ENCODE measurements at regions not wholly inside any gene's neighbourhood (a gene's known extent, or its start where the extent isn't known, plus 50 kb on each side); places are given as distances from the start of the nearest gene placed in this dataset.

DNA sequence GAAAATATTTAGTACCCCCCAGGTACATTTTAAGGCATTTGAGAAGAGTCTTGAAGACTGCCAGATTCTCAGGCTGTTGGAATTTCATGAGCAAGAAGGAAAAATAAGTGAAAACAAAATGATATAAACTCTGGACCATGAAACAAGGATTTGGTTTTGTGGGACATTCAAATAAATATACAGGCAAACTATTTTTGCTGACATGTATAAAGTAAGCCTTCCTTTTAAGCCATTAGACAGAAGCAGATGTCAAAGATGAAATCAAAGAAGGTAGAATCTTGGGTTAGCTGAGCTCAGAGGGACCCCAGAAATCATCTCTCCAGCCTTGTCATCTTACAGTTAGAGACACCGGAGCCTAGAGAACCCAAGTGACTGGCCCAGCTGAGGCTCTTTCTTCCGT is 51.3 kb upstream of the ACSL3 start:
- no peaks in the 10 kb centered on the region for H3K27me3 ChIP-seq (ENCODE audit: control insufficient read depth in 2 of 2, insufficient read depth in 2 of 2, low read length in 2 of 2)
- H3K4me1 ChIP-seq (ENCODE audit: control insufficient read depth in 1 of 2, insufficient read depth in 2 of 2, low read length in 2 of 2), result peaks cover 28 to 31% of the 10 kb centered on the region in 2 donors
- H3K27ac ChIP-seq (ENCODE audit: low read depth in 1 of 2, low read length in 2 of 2), result no peak overlapping the region
- H2AFZ ChIP-seq (ENCODE audit: insufficient read depth, low read depth, low read length, poor library complexity, severe bottlenecking), result no peak overlapping the region
- H3K4me2 ChIP-seq (replicated peaks; ENCODE audit: extremely low read depth, low read length, poor library complexity, severe bottlenecking), result no peak overlapping the region
- intact Hi-C loops (cut with micrococcal nuclease), result loop anchor here (5.0 kb wide), 1 partner anchor 33 kb away; no protein-coding TSS in a partner anchor
- H3K9ac ChIP-seq (ENCODE audit: insufficient read depth, low read length, poor library complexity, severe bottlenecking), result no peak overlapping the region
- H3K4me3 Mint-ChIP-seq, result no peak overlapping the region
- H4K20me1 ChIP-seq (ENCODE audit: insufficient read depth, low read length), result no peaks in the 10 kb centered on the region
- H3K27me3 Mint-ChIP-seq (ENCODE audit: low read depth in 3 of 3), result peaks cover 0 to 5% (median 2%) of the 10 kb centered on the region in 3 donors
- TF ChIP-seq, protein P1, sequence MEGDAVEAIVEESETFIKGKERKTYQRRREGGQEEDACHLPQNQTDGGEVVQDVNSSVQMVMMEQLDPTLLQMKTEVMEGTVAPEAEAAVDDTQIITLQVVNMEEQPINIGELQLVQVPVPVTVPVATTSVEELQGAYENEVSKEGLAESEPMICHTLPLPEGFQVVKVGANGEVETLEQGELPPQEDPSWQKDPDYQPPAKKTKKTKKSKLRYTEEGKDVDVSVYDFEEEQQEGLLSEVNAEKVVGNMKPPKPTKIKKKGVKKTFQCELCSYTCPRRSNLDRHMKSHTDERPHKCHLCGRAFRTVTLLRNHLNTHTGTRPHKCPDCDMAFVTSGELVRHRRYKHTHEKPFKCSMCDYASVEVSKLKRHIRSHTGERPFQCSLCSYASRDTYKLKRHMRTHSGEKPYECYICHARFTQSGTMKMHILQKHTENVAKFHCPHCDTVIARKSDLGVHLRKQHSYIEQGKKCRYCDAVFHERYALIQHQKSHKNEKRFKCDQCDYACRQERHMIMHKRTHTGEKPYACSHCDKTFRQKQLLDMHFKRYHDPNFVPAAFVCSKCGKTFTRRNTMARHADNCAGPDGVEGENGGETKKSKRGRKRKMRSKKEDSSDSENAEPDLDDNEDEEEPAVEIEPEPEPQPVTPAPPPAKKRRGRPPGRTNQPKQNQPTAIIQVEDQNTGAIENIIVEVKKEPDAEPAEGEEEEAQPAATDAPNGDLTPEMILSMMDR (IDR thresholded peaks at IDR 0.05), result no peak
- 100% methylated on average over 1 of the region's 2 CpGs for WGBS (ENCODE audit: insufficient coverage)
- H3K27ac Mint-ChIP-seq, result peak overlapping the region in 1 of 7 donors; percentile 68
- H3K36me3 ChIP-seq (replicated peaks in 1 of 2; ENCODE audit: control insufficient read depth in 1 of 2, insufficient read depth in 2 of 2, low read length in 2 of 2), result no peaks in the 10 kb centered on the region
- no peak overlapping the region for H3K4me3 ChIP-seq (replicated peaks in 1 of 3; ENCODE audit: low read depth in 2 of 3, low read length in 3 of 3)
- H3K9me3 Mint-ChIP-seq, result no peaks in the 10 kb centered on the region
- no peaks in the 10 kb centered on the region for H3K79me2 ChIP-seq (ENCODE audit: insufficient read depth, low read length)
- H3K4me1 Mint-ChIP-seq, result peaks cover 31% of the 10 kb centered on the region
- H3K36me3 Mint-ChIP-seq, result no peaks in the 10 kb centered on the region
- no peaks in the 10 kb centered on the region for H3K9me3 ChIP-seq (replicated peaks in 1 of 2; ENCODE audit: control insufficient read depth in 1 of 2, insufficient read depth in 1 of 2, low read length in 2 of 2)
- DNase-seq, result no peak

DNA sequence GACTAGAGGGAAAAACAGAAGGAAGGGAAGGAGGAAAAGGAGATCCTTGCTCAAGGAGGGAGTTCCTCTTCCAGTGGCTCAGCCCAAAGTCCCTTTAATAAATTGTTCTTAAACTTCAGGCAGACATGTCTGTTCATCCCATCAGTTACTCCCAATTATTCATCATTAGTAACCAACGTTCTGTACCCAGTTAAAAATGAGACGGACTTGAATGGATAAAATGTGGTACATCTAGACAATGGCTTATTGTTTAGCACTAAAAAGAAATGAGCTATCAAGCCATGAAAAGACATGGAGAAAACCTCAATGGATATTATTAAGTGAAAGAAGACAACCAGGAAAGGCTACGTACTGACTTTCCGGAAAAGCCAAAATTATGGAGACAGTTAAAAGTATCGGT is 50.8 kb upstream of the ACSL3 start:
- no peak for DNase-seq
- 100% methylated on average over 3 of the region's 5 CpGs for WGBS (ENCODE audit: insufficient coverage)
- Histone ChIP-seq H3K9me3 (replicated peaks in 1 of 2; ENCODE audit: control insufficient read depth in 1 of 2, insufficient read depth in 1 of 2, low read length in 2 of 2) (no peaks in the 10 kb centered on the region), H3K79me2 (ENCODE audit: insufficient read depth, low read length) (no peaks in the 10 kb centered on the region), H3K27ac (ENCODE audit: low read depth in 1 of 2, low read length in 2 of 2) (no peak overlapping the region), H3K4me3 (replicated peaks in 1 of 3; ENCODE audit: low read depth in 2 of 3, low read length in 3 of 3) (no peak overlapping the region), H3K27me3 (ENCODE audit: control insufficient read depth in 2 of 2, insufficient read depth in 2 of 2, low read length in 2 of 2) (no peaks in the 10 kb centered on the region), H3K9ac (ENCODE audit: insufficient read depth, low read length, poor library complexity, severe bottlenecking) (no peak overlapping the region), H3K4me2 (replicated peaks; ENCODE audit: extremely low read depth, low read length, poor library complexity, severe bottlenecking) (no peak overlapping the region), H3K36me3 (replicated peaks in 1 of 2; ENCODE audit: control insufficient read depth in 1 of 2, insufficient read depth in 2 of 2, low read length in 2 of 2) (no peaks in the 10 kb centered on the region), H2AFZ (ENCODE audit: insufficient read depth, low read depth, low read length, poor library complexity, severe bottlenecking) (no peak overlapping the region), H4K20me1 (ENCODE audit: insufficient read depth, low read length) (no peaks in the 10 kb centered on the region), H3K4me1 (ENCODE audit: control insufficient read depth in 1 of 2, insufficient read depth in 2 of 2, low read length in 2 of 2) (peaks cover 28 to 30% of the 10 kb centered on the region in 2 donors)
- H3K4me3 Mint-ChIP-seq, result no peak overlapping the region
- peaks cover 30% of the 10 kb centered on the region for H3K4me1 Mint-ChIP-seq
- H3K27ac Mint-ChIP-seq, result peak overlapping the region in 1 of 7 donors; percentile 68
- no peaks in the 10 kb centered on the region for H3K9me3 Mint-ChIP-seq
- TF ChIP-seq, protein P1 (IDR thresholded peaks at IDR 0.05), result no peak
- H3K36me3 Mint-ChIP-seq, result no peaks in the 10 kb centered on the region
- peaks cover 0 to 5% (median 2%) of the 10 kb centered on the region in 3 donors for H3K27me3 Mint-ChIP-seq (ENCODE audit: low read depth in 3 of 3)
- intact Hi-C loops (cut with micrococcal nuclease), result no loop called here
